Transverse colon (tissue), 4 donors: ENCODE measurements at regions not wholly inside any gene's neighbourhood (a gene's known extent, or its start where the extent isn't known, plus 50 kb on each side); places are given as distances from the start of the nearest gene placed in this dataset.

Source experiments
- CTCF ChIP-seq, 5 experiments: fragments of 200-600 bp in 3 of 5; fragments of 450-650 bp in 2 of 5; sonication (generic) in 3 of 5; IDR thresholded peaks; 1 replicate in 2 of 5; 2 replicates in 3 of 5; pipeline ENCODE4 v1.5.1; 2016 to 2017; ENCODE audit warnings: antibody characterized with exemption in 5 of 5, inconsistent platforms in 3 of 5, mild to moderate bottlenecking in 2 of 5, moderate library complexity in 1 of 5
- EP300 ChIP-seq: sonication (generic); formaldehyde crosslinking; IDR thresholded peaks from one replicate; pipeline ENCODE4 v1.6.1; 2017; ENCODE audit warnings: antibody characterized with exemption, low read depth
- POLR2A ChIP-seq: fragments of 450-650 bp; IDR thresholded peaks from one replicate; pipeline ENCODE4 v1.6.1; 2016; ENCODE audit warnings: antibody characterized with exemption, mild to moderate bottlenecking, moderate library complexity
- POLR2AphosphoS5 ChIP-seq, 3 donors: sonication (generic); formaldehyde crosslinking; IDR thresholded peaks; one replicate each; pipeline ENCODE4 v1.6.1; 2016; ENCODE audit warnings: antibody characterized with exemption in 3 of 3

DNA sequence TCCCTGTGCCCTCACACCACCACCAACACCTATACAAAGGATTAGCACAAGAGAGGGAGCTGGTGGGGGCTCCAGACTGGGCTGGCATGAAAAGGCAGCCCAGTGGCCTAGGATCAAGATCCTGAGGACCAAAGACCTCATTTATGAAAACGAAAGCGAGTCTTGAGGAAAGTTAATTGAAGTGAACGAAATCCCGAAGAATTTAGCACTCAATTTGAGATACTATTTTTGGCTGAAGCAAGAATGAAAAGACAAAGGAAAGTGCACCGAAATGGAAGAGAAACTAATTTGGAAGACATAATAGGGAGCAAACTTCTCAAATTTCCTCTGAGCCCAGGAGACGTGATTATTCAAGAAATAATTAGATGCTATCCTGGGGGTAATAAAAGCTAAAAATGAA lies 68.7 kb upstream of the SLC6A11 start:
- TF ChIP-seq CTCF (IDR thresholded peaks at IDR 0.05) (no peak), POLR2AphosphoS5 (IDR thresholded peaks at IDR 0.05) (no peak), POLR2A (no peak), EP300 (no peak)
